NCI-H748 (cell line): ENCODE measurements at regions not wholly inside any gene's neighbourhood (a gene's known extent, or its start where the extent isn't known, plus 50 kb on each side); places are given as distances from the start of the nearest gene placed in this dataset.
"Not testable (repeated sequence)": the region's sequence is repeated elsewhere in the genome, so short reads cannot be mapped to it uniquely, and the experiment has no call there.

ENCODE experiments used
- DNase-seq: peaks from one replicate; lab custom pipeline; 2025; ENCODE audit not compliant: unreplicated experiment; lab: John Stamatoyannopoulos, UW

DNA sequence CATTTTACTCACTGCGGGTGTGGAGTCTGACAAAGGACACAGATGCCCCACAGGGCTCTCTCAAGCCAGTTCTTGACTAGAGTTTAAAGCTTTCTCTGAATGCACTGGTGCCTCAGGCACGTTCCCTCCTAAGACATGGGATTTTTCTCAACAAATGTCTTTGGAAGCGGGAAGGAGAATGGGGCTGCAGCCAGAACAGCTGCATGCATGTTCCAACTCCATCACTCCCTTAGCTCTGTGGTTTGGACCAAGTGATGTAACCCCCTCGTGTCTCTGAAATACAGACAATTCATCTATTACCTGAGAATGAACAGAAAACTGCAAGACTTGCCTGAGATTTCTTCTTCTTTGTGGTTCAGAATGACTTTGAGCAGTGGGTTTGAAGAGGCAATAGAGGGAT is 141.7 kb upstream of the SERPINE2 start:
- DNase-seq, result no peak

DNA sequence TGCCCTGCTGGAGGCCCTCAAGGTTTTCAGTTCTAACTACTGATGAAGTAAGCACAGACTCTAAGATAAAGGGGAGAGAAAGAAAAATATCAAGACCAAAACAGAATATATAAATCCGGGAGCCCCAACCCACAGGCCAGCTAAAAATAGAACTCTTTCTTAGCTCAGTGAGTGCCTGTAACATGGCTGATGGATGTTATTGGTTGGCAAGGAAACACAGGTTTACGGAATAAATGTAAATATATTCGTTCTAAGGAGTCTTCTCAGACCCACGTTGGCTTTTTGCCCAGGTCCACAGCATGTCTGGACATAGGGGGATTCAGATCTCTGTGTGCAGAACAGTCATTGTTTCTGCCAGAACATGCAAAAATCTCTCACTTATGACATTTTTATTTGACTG is 139.0 kb upstream of the SERPINE2 start:
- DNase-seq, result peak; percentile 66

DNA sequence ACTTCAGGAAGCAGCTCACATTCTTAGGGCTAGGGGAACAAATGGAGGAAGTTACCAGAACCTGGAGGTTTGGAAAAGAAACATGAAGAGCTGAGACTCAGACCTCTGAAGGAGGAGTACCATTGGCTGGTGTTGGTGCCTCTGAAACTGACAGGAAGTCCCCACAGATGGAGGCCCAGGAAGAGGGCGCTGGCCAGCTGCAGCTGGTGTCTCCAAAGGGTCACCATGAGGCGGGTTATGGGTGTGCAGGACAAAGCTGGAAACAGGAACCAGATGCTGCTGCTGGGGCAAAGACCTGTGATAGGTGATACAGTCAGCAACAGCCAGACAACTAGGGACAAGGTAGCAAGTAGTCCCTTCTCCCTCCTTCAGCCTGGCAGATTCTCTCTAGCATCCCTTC is 136.5 kb upstream of the SERPINE2 start:
- DNase-seq, result no peak

DNA sequence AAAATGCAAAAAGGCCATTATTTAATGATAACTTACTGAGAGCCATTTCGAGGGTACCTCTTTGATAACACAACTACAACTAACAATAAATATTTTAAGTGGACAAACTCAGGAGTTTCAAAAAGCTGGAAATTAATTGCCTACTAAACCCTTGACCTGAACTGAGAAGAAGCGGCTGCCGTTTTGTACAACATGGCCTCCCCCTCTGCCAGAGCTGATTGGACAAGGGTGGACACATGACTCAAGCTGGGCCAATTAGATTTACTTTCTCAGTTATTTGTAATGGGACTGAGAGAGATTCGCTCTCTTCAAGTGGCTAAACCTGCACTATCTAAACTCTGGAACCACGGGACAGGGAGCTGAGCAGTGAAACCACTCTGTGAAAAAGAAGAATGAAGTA is 135.9 kb upstream of the SERPINE2 start:
- no peak for DNase-seq

DNA sequence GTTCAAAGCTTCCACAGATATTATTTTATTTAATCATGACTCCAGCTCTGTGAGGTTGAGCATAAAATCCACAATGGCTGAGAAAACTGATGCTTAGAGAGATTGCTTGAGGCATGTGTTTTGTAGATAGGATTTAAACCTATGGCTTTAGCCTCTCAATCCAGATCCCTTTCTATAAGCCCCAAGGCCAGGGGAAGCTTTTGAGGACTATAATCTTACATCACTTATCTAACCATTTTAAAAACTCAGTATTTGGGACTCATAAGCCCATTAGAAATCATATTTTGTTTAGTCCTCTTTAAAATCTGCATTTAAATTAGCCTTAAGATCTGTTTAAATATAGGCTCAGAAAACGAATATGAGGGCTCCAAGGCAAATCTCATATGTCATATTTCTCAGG is 135.4 kb upstream of the SERPINE2 start:
- DNase-seq, result no peak

DNA sequence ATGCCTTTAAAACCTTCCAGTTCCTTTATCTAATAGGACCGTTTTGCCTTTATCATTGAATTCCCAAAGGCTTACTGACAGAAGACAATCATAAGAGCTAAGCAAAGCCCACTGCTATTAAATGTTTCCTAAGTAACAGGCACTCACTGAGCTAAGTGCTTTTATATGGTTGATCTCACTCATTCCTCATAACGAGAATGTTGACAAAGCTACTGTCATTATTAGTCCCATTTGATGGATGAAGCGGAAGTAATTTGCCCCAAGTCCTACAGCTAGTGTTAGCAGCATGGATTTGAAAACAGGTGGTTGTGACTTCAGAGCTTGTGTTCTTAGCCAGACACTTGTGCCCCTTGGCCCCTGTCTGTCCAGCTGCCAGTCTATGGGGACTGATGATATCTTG is 134.8 kb upstream of the SERPINE2 start:
- DNase-seq, result peak; percentile 95

DNA sequence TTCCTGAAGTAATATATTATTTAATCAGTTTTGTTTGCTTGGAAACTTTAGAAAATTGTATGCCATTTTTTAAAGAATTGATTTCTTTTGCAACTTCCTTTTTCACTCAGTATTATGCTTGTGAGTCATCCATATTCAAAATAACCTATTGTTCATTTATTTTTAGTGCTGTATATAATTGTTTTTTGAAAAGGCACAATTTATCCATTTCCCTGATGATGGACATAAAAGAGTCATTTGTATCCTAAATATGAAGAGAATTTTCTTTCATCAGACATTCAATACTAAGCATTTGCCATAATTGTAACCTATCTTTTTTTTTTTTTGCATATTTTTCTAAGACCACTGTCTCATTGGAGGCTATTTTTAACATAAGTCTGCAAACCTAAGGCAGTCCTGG is 134.1 kb upstream of the SERPINE2 start:
- no peak for DNase-seq

DNA sequence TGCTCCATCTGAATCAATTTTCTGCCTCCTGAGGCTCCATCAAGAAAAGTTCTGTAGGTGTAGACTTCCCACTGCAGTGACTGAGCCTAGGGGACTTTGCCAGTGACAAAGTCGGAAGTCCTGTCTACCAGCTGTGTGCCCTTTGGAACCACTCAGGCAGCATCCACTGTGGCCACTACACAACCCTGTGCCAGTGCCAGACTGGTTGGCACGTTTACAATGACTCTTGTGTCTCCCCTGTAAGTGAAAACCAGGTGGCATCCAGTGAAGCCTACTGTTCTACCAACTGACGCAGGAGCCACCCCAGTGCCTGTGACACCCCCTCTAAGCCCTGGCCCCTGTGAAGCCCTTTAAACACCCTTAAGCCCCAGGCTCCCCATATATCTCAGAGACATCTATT is 132.1 kb upstream of the SERPINE2 start:
- no peak for DNase-seq

DNA sequence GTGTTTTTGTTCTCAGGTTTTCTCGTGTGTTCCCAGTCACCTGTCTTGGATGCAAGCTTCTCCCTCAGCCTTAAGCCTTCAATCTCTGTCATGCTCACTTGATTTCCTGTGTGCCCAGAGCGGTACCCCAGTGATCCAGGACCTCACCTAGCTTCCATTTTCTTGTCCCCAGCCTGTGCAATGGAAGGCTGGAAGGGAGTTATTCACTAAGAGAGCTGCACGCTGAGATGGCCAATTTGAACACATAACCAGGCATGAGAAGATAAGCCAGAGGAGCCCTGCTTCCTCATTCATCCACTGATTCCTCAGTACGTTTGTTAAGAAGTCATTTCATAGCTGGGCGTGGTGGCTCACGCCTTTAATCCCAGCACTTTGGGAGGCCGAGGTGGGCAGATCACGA is 130.8 kb upstream of the SERPINE2 start:
- no peak for DNase-seq

DNA sequence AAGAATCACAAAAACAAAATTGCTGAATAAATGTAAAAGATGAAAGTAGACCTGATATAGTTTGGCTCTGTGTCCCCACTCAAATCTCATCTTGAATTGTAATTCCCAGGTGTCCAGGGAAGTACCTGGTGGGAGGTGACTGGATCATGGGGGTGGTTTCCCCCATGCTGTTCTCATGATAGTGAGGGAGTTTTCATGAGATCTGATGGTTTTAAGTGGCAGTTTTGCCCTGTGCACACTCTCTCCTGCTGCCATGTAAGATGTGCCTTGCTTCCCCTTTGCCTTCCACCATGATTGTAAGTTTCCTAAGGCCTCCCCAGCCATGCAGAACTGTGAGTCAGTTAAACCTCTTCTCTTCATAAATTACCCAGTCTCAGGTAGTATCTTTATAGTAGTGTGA is 128.7 kb upstream of the SERPINE2 start:
- not testable (repeated sequence) for DNase-seq

DNA sequence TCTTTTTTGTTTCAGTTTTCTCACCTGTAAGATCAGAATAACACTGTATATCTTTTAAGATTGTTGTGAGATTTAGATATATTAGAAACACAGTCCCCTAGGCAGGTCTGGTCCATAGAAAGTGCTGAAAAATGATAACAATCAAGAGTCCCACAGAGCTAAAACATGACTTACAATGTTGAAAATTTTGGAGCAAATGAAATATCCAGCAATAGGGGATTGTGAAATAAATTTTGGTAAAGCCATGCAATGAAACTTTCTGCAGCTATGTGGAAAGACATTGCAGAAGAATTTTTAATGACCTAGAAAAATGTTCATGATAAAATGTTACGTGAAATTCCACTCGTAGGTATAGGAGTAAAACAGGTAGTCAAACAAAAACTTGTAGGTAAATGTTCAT is 127.6 kb upstream of the SERPINE2 start:
- no peak for DNase-seq

DNA sequence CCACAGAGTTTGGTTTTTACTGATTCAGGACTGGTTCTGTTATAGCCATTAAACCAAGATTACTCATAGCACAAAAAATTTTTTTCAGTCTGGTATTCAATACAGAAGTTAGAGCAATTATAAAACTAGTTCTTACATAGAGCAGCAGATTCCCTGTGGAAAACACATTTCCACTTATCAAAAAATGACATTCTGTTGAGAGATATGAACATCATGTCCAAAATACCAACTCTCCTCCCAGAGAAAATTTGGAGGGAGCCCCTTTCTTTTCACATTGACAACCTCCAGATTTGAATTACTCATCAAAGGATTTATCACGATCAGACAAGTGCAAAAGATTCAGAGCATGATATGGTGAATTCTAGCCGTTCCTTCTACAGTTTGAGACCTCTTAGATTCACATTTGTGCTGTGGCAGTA is 126.8 kb upstream of the SERPINE2 start:
- no peak for DNase-seq

DNA sequence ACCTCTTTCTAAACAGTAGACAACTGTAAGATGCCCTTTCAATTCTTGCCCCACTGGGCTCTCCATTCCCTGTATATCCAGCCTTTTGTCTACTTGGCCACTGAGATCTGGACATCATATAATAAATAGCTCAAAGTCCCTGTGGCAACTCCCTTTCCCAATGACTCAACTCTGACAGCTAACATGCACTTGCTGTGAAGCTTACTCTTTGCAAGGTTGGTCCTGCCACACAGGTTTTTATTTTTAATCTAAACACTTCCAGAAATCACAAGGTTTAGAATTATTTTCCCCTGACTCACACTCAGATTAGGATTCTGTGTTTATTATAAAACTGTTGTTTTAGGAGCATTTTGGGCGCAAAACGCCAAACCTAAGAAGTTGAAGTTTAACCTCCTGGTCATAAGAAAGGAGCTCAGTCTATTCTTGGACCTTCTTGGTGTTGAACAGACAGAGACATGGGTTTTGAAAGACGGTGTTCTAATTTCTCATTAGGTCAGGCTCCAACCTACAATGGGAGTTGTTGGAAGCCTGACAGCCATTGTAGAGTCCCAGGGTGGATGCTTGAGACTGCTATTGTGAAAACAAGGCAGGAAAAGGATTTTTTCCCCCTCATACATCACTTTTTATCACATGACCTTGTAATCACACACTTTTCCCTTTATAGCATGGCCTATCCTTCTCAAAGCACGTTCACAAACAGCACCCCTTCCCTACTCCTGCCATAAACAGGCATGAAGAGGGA is 124.7 kb upstream of the SERPINE2 start:
- no peak for DNase-seq

DNA sequence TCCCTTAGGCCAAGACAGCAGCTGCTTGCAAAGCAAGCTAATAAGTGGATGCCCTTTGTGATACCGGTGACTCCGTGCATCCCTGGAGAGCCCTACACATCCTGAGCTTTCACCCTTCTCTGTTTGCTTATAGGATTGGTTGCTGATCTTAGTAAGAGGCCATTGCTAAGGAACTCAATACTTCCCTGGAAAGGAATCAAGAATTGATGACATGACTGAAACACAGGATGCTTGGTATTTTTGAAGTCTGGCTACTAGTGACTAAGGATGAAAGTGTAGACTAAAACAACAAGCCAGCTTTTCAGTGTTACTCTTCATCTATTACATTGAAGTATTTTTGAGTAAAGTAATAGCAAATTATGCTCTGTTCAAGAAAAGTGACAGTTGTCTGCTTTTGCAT is 123.0 kb upstream of the SERPINE2 start:
- DNase-seq, result no peak

DNA sequence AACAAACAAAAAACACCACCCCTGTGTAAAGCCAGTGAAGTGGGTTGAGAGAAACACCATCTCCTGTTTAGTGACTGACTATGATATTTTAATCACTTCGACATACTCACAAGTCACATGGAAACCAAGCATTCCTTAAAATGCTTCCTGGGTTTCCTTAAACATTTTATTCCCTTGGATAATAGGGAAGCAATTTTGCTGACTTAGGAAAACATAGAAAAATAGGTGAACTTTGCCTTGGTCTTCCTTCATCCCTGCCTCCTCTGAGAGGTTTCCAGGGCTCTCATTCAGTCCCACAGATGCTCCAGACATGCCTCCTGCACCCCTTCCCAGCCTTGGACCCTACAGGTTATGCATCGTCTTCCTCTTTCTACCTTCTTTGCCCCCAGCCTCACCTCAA is 122.6 kb upstream of the SERPINE2 start:
- DNase-seq, result no peak

DNA sequence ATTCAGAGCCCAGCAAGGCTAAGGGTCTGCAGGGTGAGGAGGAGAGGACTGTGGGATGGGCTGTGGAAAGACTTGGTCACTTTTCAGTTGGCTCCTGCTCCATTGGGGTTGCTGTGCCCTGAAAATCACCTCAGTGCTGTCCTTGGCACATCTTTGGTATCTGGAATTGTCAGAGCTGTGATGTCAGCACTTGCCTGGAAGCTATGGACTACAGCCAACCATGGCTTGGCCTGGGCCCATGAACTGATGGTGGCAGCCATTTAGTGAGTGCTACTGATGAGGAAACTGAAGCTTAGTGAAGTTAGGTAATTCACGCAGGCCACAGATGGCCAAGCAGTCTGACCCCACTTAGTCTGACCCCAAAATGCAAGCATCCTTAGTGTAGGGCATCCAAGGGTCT is 121.8 kb upstream of the SERPINE2 start:
- DNase-seq, result no peak

DNA sequence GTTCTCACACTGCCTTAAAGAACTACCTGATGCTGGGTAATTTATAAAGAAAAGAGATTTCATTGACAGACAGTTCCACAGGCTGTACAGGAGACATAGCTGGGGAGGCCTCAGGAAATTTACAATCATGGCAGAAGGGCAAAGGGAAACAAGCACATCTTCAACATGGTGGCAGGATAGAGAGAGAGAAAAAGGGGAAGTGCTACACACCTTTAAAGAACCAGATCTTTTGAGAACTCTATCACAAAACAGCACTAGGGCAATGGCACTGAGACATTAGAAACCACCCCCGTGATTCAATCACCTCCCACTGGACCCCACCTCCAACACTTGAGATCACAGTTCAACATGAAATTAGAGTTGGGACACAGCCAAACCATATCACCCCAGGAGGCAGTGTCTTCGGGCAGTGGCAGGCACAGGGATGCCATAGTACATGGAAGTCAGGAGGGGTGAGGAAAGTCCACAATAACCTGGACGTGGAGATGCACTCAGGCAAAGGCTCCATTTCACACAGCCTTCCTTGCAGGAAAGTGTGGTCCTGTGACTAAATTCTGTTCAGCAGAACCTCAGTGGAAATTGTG is 120.4 kb upstream of the SERPINE2 start:
- DNase-seq, result no peak

DNA sequence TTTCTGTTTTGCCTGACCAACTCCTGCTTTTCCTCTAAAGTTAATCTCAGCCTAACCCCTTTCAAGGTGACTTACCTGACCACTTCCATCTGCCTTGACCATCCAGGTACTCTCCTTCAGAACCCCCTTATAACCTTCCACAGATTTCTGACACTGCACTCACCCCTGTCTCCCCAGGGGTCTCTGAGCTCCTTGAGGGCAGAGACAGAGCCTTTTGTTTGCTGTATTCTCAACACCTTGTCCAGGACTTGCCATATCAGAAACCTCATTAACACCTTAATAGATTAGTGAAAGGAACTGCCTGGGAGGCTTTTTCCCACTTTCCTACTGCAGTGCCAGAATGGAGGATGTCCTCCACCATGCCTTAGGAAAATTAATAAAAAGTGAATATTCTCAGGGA is 119.7 kb upstream of the SERPINE2 start:
- DNase-seq, result no peak

DNA sequence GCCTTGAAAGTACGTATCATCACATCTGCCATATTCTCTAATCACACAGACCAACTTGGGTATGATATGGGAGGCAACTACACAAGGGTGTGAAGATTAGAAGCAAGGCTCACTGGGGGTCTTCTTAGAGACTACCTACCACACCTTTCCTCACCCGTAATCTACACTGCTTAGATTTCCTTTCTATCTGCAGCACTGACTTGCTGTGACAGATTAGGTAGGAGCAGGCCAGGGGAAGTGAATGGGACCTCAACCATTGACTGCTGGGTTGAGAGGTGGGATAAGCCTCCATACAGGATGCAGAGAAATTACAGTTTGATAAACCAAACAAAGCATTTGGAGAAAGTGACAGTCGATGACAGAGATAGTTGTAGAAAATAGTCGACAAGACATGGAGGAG is 119.0 kb upstream of the SERPINE2 start:
- DNase-seq, result no peak

DNA sequence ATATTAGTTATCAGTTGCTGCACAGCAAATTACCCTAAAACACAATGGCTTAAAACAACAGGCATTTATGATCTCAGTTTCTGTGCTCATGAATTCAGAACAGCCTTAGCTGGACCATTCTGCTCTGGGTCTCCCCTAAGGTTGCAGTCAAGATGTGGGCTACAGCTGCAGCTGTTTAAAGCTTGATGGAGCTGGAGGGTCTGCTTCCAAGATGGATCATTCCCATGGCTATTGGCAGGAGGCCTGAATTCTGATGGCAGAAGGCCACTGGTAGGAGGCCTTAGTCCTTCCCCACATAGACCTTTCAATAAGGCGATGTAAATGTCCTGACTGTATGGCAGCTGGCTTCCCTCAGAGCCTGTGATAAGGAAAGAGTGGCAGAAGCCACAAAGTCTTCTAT is 118.6 kb upstream of the SERPINE2 start:
- no peak for DNase-seq

DNA sequence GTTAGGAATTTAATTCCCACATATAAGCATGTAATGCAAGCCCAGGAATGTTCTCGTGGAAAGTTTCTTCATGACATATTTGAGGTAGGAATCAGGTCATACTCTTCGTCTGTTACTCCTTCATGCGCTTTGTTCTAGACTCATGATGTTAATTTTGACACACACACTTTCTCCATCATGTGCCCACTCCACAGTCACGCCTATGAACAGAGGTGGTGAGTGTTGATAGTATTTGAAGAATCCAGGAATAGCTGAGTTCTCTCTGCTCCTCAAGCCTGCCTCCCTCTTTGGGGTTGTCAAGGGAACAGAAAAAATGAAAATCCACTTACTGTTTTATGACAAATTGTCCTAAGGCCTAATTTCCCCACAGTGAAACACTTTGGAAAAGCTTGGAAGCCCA is 117.3 kb upstream of the SERPINE2 start:
- DNase-seq, result no peak

DNA sequence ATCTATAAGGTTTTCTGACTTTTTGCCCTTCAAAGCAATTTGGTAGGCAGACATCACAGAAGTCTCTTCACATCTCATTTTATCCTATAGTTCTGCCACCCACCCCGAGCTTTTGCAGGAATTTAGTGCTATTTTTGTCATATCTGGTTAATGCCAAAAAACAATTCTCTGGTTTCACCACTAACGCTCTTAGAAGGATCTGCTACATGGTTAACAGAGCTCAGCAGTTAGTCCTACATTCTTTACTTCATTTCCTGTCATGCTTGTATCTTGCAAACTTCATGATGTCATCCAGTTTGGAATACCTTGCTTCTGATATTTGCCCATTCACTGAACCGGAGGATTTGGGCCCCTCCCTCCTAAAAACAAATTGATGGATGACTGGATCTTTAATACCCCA is 116.8 kb upstream of the SERPINE2 start:
- DNase-seq, result no peak

DNA sequence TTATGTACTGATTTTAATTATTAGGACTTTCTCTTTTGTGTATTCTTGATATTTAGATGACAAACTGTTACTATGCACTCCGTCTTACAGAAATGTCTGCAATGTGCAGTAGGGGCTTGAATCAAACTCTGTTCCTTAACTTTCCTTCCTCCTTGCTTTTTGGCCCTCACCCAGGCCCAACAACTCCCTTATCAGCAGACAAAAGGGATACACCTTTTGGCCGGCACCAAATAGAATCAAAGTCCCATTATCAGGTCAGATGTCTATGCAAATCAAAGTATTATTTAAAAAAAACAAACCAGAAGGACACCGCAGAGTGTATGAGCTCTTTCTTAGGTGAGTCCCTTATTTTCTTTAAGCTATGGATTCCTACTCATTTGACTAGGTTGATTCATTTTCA is 116.3 kb upstream of the SERPINE2 start:
- no peak for DNase-seq
